NCI-H1092 (cell line): ENCODE measurements at regions not wholly inside any gene's neighbourhood (a gene's known extent, or its start where the extent isn't known, plus 50 kb on each side); places are given as distances from the start of the nearest gene placed in this dataset.
"Not testable (repeated sequence)": the region's sequence is repeated elsewhere in the genome, so short reads cannot be mapped to it uniquely, and the experiment has no call there.

Source experiments
- DNase-seq: peaks from one replicate; lab custom pipeline; 2025; lab: John Stamatoyannopoulos, UW

- no peak for DNase-seq
These were observed 602.0 kb downstream of the GLUD2 start for GRCh38 chrX:121649417-121649816.

- DNase-seq: no peak
These were observed 607.9 kb downstream of the GLUD2 start for GRCh38 chrX:121655276-121655675.

- no peak for DNase-seq
These were observed 618.8 kb downstream of the GLUD2 start for GRCh38 chrX:121666171-121666570.

- no peak for DNase-seq
These were observed 624.2 kb downstream of the GLUD2 start for GRCh38 chrX:121671649-121672048.

GRCh38 chrX:121709236-121709635 lies 661.8 kb downstream of the GLUD2 start:
- not testable (repeated sequence) for DNase-seq

GRCh38 chrX:121733514-121733913 lies 686.1 kb downstream of the GLUD2 start:
- no peak for DNase-seq

- DNase-seq: no peak
These were observed 698.7 kb downstream of the GLUD2 start for GRCh38 chrX:121746105-121746504.

- DNase-seq: not testable (repeated sequence)
These were observed 706.2 kb downstream of the GLUD2 start for GRCh38 chrX:121753602-121754001.

GRCh38 chrX:121754301-121754700 lies 706.9 kb downstream of the GLUD2 start:
- DNase-seq: no peak

- DNase-seq: no peak
These were observed 708.1 kb downstream of the GLUD2 start for GRCh38 chrX:121755541-121755940.

- DNase-seq: no peak
These were observed 714.4 kb downstream of the GLUD2 start for GRCh38 chrX:121761845-121762244.

- DNase-seq: no peak
These were observed 716.3 kb downstream of the GLUD2 start for GRCh38 chrX:121763671-121764070.

GRCh38 chrX:121768210-121768609 lies 720.8 kb downstream of the GLUD2 start:
- not testable (repeated sequence) for DNase-seq

- DNase-seq: no peak
These were observed 734.6 kb downstream of the GLUD2 start for GRCh38 chrX:121781991-121782390.

GRCh38 chrX:121782544-121782943 lies 735.1 kb downstream of the GLUD2 start:
- DNase-seq: no peak

GRCh38 chrX:121782976-121783375 lies 735.6 kb downstream of the GLUD2 start:
- DNase-seq: no peak

- no peak for DNase-seq
These were observed 755.5 kb downstream of the GLUD2 start for GRCh38 chrX:121802881-121803412.

GRCh38 chrX:121823406-121823805 lies 776.0 kb downstream of the GLUD2 start:
- no peak for DNase-seq

GRCh38 chrX:121831601-121832000 lies 784.2 kb downstream of the GLUD2 start:
- DNase-seq: no peak

- DNase-seq: no peak
These were observed 785.0 kb downstream of the GLUD2 start for GRCh38 chrX:121832446-121832845.

GRCh38 chrX:121836000-121836399 lies 788.6 kb downstream of the GLUD2 start:
- DNase-seq: no peak

GRCh38 chrX:121851033-121851432 lies 803.6 kb downstream of the GLUD2 start:
- no peak for DNase-seq

- DNase-seq: no peak
These were observed 806.6 kb downstream of the GLUD2 start for GRCh38 chrX:121853762-121854613.

- DNase-seq: no peak
These were observed 807.2 kb downstream of the GLUD2 start for GRCh38 chrX:121854614-121854911.
